ENCODE measurements at regions not wholly inside any gene's neighbourhood (a gene's known extent, or its start where the extent isn't known, plus 50 kb on each side); places are given as distances from the start of the nearest gene placed in this dataset.
A peak's percentile ranks its signal among the peaks of the same experiment; 100 is the strongest.

- in situ Hi-C loops (cut with HindIII; ENCODE audit: low pct_ligation_motif_present, low sequenced_read_pairs), result no loop called here
- TF ChIP-seq CTCF (IDR thresholded peaks at IDR 0.05; ENCODE audit: low read depth, low read length, missing control alignments), result no peak
- DNase-seq, result no peak
- H3K4me3 ChIP-seq (ENCODE audit: low read depth, low read length), result no peak overlapping the region
- no peak overlapping the region for H3K27ac ChIP-seq
- no peaks in the 10 kb centered on the region for H3K36me3 ChIP-seq (replicated peaks)
- H3K27me3 ChIP-seq (replicated peaks), result no peaks in the 10 kb centered on the region
These were observed 53.3 kb upstream of the RNF7 start for GRCh38 chr3:141684758-141685157.

GRCh38 chr3:141686466-141687291 lies 51.4 kb upstream of the RNF7 start:
- no peaks in the 10 kb centered on the region for H3K36me3 ChIP-seq (replicated peaks)

More at GRCh38 chr3:141686466-141687291, 51.4 kb upstream of the RNF7 start:
- peak; percentile 48 for DNase-seq
- no peak for TF ChIP-seq CTCF (IDR thresholded peaks at IDR 0.05; ENCODE audit: low read depth, low read length, missing control alignments)
- Histone ChIP-seq H3K27ac (peak overlapping the region; percentile 8), H3K27me3 (replicated peaks) (no peaks in the 10 kb centered on the region), H3K4me3 (ENCODE audit: low read depth, low read length) (peak overlapping the region; percentile 45)
- in situ Hi-C loops (cut with HindIII; ENCODE audit: low pct_ligation_motif_present, low sequenced_read_pairs), result no loop called here
